GM18505 (cell line): ENCODE measurements at regions not wholly inside any gene's neighbourhood (a gene's known extent, or its start where the extent isn't known, plus 50 kb on each side); places are given as distances from the start of the nearest gene placed in this dataset.

ENCODE experiments used
- ATAC-seq: cut with Tn5 transposase; IDR thresholded peaks from one replicate; pipeline ENCODE4 v1.9.1; 2021; ENCODE audit not compliant: unreplicated experiment
- POLR2A ChIP-seq: IDR thresholded peaks from 4 replicates; pipeline ENCODE4 v1.6.1; 2011; ENCODE audit warnings: borderline replicate concordance; ENCODE audit not compliant: insufficient read depth, insufficient read length; ENCODE audit errors: extremely low read depth

- no peak for TF ChIP-seq POLR2A
- ATAC-seq, result no peak
Observed at GRCh38 chr9:82670000-82670399, 392.9 kb downstream of the RASEF start.

GRCh38 chr9:82670726-82671125, 392.2 kb downstream of the RASEF start:
- no peak for ATAC-seq
- no peak for TF ChIP-seq POLR2A

GRCh38 chr9:82673201-82673600, 389.7 kb downstream of the RASEF start:
- ATAC-seq, result no peak
- TF ChIP-seq POLR2A, result no peak

GRCh38 chr9:82673919-82674318, 389.0 kb downstream of the RASEF start:
- no peak for ATAC-seq
- TF ChIP-seq POLR2A, result no peak

- TF ChIP-seq POLR2A, result no peak
- no peak for ATAC-seq
Observed at GRCh38 chr9:82675102-82675501, 387.8 kb downstream of the RASEF start.

- no peak for TF ChIP-seq POLR2A
- ATAC-seq, result no peak
Observed at GRCh38 chr9:82675605-82676004, 387.3 kb downstream of the RASEF start.

- TF ChIP-seq POLR2A, result no peak
- no peak for ATAC-seq
Observed at GRCh38 chr9:82677086-82677485, 385.9 kb downstream of the RASEF start.

- no peak for ATAC-seq
- TF ChIP-seq POLR2A, result no peak
Observed at GRCh38 chr9:82679472-82679871, 383.5 kb downstream of the RASEF start.

- no peak for ATAC-seq
- TF ChIP-seq POLR2A, result no peak
Observed at GRCh38 chr9:82680179-82680935, 382.6 kb downstream of the RASEF start.

GRCh38 chr9:82681809-82682208, 381.1 kb downstream of the RASEF start:
- no peak for TF ChIP-seq POLR2A
- ATAC-seq, result no peak

GRCh38 chr9:82682431-82682830, 380.5 kb downstream of the RASEF start:
- no peak for ATAC-seq
- no peak for TF ChIP-seq POLR2A

- TF ChIP-seq POLR2A, result no peak
Observed at GRCh38 chr9:82695704-82696103, 367.2 kb downstream of the RASEF start.

GRCh38 chr9:82706786-82707185, 356.2 kb downstream of the RASEF start:
- TF ChIP-seq POLR2A, result no peak
- ATAC-seq, result no peak

More at GRCh38 chr9:82695704-82696103, 367.2 kb downstream of the RASEF start:
- ATAC-seq, result no peak

GRCh38 chr9:82716821-82717220, 346.1 kb downstream of the RASEF start:
- TF ChIP-seq POLR2A, result no peak
- no peak for ATAC-seq

- TF ChIP-seq POLR2A, result no peak
Observed at GRCh38 chr9:82720515-82720914, 342.4 kb downstream of the RASEF start.

GRCh38 chr9:82721593-82721992, 341.3 kb downstream of the RASEF start:
- ATAC-seq, result no peak
- TF ChIP-seq POLR2A, result no peak

More at GRCh38 chr9:82720515-82720914, 342.4 kb downstream of the RASEF start:
- no peak for ATAC-seq

- no peak for TF ChIP-seq POLR2A
- ATAC-seq, result no peak
Observed at GRCh38 chr9:82722051-82722450, 340.9 kb downstream of the RASEF start.
